HG03103 (cell line): ENCODE measurements at regions not wholly inside any gene's neighbourhood (a gene's known extent, or its start where the extent isn't known, plus 50 kb on each side); places are given as distances from the start of the nearest gene placed in this dataset.

Experiments
- ATAC-seq: cut with Tn5 transposase; IDR thresholded peaks from one replicate; pipeline ENCODE4 v1.9.1; 2021; ENCODE audit warnings: low read depth; ENCODE audit not compliant: unreplicated experiment

DNA sequence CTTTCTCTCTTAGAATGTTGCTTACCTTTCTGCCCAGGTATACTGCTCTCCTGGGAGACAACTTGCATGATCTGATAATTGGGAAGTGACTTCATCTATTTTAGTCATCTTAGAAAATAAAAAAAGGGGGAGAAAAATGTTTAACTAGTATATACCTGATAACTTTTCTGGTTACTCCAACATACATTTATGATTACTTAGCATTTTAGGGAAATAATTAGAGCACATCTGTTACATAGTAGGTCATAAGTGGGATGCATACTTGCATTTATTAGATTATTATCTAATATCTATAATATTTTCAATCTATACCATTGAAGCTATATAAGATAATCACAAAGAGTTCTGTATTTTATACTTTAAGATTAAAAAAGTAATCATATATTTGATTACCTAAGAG is 193.9 kb upstream of the EYS start:
- no peak for ATAC-seq

DNA sequence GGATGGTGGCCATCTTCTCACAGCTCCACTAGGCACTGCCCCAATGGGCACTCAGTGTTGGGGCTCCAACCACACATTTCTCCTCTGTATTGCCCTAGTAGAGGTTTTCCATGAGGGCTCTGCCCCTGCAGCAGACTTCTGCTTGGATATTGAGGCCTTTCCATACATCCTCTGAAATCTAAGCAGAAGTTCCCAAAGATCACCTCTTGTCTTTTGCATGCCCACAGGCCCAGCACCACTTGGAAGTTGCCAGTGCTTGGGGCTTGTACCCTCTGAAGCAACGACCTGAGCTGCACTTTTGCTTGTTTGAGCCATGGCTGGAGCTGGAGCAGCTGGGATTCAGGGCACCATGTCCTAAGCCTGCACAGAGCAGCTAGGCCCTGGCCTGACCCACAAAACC is 189.1 kb upstream of the EYS start:
- no peak for ATAC-seq

GRCh38 chr6:65876668-65877067 is 169.6 kb upstream of the EYS start:
- no peak for ATAC-seq

DNA sequence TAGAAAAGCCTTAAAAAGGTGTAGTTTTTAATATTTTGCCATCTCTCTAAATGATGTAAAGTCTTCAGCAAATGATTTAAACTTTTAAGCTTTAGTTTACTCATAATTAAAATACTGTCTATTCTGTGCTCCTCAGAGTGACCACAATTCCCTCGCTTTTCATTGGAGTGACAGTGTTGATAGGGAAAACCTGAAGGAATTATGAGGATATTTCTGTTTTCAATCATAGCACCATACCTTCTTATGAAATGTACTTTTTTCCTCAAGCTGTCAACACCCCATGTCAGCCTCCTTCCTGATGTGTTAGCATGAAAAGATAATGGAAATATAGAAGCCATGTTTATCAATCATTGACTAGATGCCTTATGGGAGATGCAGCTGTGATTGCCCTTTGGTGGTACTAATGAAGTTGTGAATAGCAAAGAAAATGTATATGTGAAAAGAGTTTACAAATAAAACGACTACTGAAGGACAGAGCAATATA is 145.4 kb upstream of the EYS start:
- no peak for ATAC-seq

GRCh38 chr6:65830151-65830550 is 123.1 kb upstream of the EYS start:
- ATAC-seq: no peak

DNA sequence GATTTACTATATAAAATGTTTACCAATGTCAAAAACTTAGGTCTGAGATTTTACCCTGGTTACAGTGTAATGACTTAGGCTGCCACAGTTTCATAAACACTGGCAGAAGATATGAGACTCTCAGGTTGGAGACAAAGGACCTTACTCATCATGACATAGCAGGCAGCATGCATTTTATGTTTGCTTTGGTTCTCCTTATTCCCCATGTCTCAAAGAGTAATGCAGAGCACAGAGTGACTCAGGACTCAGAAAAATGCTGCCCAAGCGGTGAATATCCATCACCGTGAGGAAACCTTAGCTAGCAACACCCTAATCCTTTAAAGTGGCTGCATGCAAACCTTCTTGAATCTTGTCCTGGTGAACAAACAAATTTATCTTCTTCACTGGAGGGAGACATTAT is 112.1 kb upstream of the EYS start:
- ATAC-seq: no peak

DNA sequence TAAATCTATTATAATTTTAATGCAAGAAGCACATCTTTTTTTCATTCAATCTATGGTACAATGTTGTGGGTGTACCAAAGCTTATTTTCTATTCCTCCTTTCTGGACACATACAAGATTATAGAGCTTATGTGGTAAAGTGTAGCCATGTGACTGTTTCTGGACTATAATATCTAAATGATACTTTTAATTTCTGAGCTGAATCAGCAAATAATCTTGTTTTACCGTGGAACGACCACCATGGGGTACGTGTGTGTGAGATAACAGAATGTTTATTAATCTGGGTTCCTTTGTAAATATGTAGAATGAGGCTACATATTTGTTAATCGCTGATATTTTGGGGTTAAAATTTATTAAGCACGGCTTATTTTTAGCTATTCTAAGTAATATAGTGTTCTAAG is 111.5 kb upstream of the EYS start:
- no peak for ATAC-seq

- no peak for ATAC-seq
These were observed 110.0 kb upstream of the EYS start for GRCh38 chr6:65816991-65817390.

DNA sequence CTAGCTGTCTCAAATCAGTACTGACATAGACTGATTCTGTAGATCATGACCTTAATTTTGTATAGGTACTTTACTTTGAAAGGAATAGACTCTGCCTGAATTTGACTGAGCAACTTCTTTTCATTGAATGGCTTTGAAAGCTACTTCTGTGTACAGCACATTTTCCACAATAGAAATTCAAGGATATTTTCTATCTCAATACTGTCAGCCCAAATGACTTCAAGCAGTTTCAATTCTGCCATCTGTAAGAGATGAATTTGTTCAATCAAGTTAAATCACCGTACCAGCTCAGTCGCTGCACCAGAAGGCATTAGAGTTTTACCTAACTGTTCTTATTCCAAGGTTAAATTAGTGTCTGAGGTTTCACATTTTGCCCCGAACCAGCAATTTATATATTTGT is 107.0 kb upstream of the EYS start:
- ATAC-seq: no peak

DNA sequence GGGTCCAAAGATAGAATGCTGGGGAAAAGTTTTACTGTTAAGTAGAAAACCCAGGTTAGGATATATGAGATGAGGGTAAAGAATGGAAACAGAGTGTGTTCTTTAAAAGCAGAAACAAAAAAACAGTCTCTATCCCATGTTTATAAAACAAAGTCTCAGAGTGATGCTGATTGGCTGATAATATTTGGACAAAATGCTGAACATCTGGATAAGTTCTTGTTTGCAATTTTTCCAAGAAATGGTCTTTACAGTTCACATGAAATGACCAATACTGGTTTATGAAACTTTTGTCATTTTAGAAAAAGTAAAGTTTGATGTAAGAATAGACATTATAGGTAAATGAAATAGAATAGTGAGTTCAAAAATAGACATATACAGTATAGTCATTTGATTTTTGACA is 96.2 kb upstream of the EYS start:
- ATAC-seq: no peak

- no peak for ATAC-seq
These were observed 92.4 kb upstream of the EYS start for GRCh38 chr6:65799389-65799788.

DNA sequence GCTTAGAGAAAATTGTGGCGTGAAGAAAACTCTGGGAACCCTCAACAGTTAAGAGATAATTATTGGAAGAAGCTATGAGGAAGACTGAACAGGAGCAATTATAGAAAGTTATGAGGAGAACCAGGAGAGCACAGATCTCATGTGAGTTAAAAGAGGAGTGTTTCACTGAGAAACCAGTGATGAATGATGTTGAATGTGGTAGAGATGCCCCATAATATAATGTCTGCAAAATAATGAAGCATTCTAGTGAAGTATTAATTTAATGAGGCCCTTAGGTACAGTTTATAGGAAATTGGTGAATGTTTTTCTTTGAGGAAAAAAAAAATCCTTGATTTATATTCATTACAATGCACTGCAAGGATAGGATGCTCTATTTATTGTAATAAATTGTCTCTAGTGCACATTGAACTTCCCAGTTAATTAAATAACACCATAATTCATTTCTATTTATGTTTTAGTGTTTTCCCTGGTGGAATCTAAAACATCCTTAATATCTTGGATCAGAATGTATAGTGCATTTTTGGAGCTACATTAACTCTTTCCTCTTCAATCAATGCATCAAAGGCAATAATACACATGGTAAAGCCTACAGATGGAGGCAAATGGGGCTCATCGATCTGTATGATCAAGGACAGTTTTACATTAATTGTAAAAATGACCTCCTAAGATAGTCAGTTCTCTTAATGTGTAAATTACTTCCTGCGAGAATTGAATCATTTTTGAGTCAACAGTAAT is 91.4 kb upstream of the EYS start:
- no peak for ATAC-seq

DNA sequence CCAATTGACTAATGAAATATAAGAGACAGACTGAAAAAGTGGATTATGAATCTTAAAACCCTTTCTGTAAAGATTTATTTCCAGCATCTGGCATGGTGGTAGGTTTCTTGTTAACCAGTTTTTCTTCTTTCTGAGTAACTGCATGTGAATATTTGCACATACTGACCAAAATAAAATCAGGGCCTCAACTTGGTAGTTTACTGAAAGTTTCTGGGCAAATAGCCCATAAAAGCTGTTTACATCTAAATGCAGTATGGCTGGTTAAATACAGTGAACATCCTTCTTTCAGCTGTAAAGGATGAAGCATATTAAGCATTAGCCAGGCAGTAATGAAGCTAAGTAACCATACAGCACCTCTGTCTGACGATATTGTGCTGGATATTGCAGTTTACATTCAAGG is 83.6 kb upstream of the EYS start:
- ATAC-seq: no peak

DNA sequence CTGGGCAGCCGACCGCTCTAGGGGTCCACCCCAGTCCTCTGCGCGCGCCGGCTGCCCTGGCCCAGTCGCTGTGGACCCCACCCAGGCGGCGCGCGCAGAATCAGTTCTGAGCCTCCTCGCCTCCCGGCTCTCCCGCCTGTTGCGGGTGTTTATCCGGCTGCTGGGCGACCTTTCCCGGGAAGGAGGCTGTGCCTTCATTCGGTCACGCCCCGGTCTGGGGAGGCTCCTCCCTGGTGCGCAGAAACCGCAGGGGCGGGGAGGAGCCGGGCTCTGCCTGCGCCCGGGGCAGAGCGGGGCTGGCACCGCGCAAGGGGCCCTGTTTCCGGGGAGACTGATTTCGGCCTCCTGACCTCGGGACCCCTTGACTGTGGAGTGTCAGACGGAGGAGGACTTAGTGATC is 80.8 kb upstream of the EYS start:
- no peak for ATAC-seq

- ATAC-seq: no peak
These were observed 79.8 kb upstream of the EYS start for GRCh38 chr6:65786815-65787214.

DNA sequence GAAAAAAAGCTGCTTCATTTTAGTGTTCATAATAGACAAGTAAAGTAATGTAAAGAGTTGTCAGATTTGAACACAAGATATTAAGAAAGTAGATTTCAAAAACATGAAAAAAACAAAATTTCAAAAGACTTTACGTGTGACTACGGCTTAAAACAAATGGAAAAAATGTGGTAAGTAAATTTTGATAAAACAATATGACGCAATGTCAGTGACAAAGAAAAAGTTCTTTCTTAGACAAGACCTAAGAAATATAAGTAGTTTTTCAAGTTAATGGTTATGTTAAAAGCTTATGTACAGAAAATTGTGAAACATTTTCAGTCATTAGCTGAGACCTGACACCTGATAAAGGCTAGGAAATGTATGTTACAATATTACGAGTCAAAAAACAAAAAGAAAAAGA is 73.7 kb upstream of the EYS start:
- no peak for ATAC-seq

GRCh38 chr6:65776332-65776731 is 69.3 kb upstream of the EYS start:
- ATAC-seq: no peak

- ATAC-seq: no peak
These were observed 64.9 kb upstream of the EYS start for GRCh38 chr6:65771946-65772345.

GRCh38 chr6:65761890-65762289 is 54.9 kb upstream of the EYS start:
- ATAC-seq: no peak

DNA sequence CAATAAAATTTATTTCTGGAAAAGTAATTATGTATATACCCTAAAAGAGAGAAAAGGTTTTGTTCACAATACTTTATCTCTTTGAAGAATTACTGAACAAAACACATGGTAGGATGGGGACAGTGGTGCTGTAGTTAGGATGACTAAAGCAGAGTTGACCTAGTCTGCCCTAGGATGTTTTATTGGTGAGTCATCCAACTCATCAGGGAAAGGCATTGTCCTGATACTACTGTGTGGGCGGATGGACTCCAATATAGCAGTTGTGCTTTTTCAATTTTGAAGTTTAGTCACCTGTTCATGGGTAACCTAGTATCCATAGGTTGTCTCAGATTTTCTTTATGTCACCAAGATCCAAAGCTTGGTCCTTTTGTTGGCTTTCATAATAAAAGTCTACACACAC is 53.3 kb upstream of the EYS start:
- no peak for ATAC-seq
